DOHH2 (cell line): ENCODE measurements at regions not wholly inside any gene's neighbourhood (a gene's known extent, or its start where the extent isn't known, plus 50 kb on each side); places are given as distances from the start of the nearest gene placed in this dataset.

Source experiments
- CTCF ChIP-seq: fragments of 200-600 bp; sonication (generic); IDR thresholded peaks from one replicate; pipeline ENCODE4 v1.5.1; 2014; ENCODE audit warnings: antibody characterized with exemption, mild to moderate bottlenecking, low read depth, low read length; ENCODE audit not compliant: poor library complexity, severe bottlenecking
- EZH2phosphoT487 ChIP-seq: fragments of 200-600 bp; sonication (generic); IDR thresholded peaks from 2 replicates; pipeline ENCODE4 v1.6.1; 2017; ENCODE audit warnings: borderline replicate concordance, mild to moderate bottlenecking, antibody characterized with exemption, low read length, moderate library complexity, mixed read lengths

GRCh38 chr4:135515295-135515694, 1313.7 kb upstream of the PABPC4L start:
- TF ChIP-seq CTCF (no peak), EZH2phosphoT487 (no peak)
